H9 (cell line): ENCODE measurements at regions not wholly inside any gene's neighbourhood (a gene's known extent, or its start where the extent isn't known, plus 50 kb on each side); places are given as distances from the start of the nearest gene placed in this dataset.

ENCODE experiments used
- DNase-seq: peaks from one replicate; pipeline ENCODE4 v3.0.0-alpha.2; 2017
- H2AFZ ChIP-seq: one replicate; pipeline ENCODE4 v1.6.1; 2013; ENCODE audit warnings: mild to moderate bottlenecking, low read length, control low read depth, moderate library complexity
- H2AK5ac ChIP-seq: 2 replicates; pipeline ENCODE4 v1.6.1; 2013; ENCODE audit warnings: low read length, control low read depth, mixed read lengths; ENCODE audit not compliant: insufficient read length
- H2BK120ac ChIP-seq: one replicate; pipeline ENCODE4 v1.6.1; 2013; ENCODE audit warnings: low read depth, mild to moderate bottlenecking, low read length, control low read depth, inconsistent platforms; ENCODE audit not compliant: poor library complexity, severe bottlenecking
- H2BK12ac ChIP-seq: 2 replicates; pipeline ENCODE4 v1.6.1; 2013; ENCODE audit warnings: low read length, control low read depth, mixed read lengths, low read depth; ENCODE audit not compliant: insufficient read length
- H2BK15ac ChIP-seq: 2 replicates; pipeline ENCODE4 v1.6.1; 2013; ENCODE audit warnings: low read depth, low read length, control low read depth
- H2BK20ac ChIP-seq: one replicate; pipeline ENCODE4 v1.6.1; 2013; ENCODE audit warnings: low read depth, mild to moderate bottlenecking, low read length, control low read depth, inconsistent platforms; ENCODE audit not compliant: poor library complexity, severe bottlenecking
- H2BK5ac ChIP-seq: 2 replicates; pipeline ENCODE4 v1.6.1; 2013; ENCODE audit warnings: low read length, control low read depth, mixed read lengths; ENCODE audit not compliant: insufficient read length
- H3K14ac ChIP-seq: 2 replicates; pipeline ENCODE4 v1.6.1; 2013; ENCODE audit warnings: low read length, control low read depth; ENCODE audit not compliant: insufficient read depth
- H3K18ac ChIP-seq: 2 replicates; pipeline ENCODE4 v1.6.1; 2013; ENCODE audit warnings: low read depth, mild to moderate bottlenecking, mixed read lengths, low read length, control low read depth; ENCODE audit not compliant: insufficient read length
- H3K23ac ChIP-seq: 2 replicates; pipeline ENCODE4 v1.6.1; 2013; ENCODE audit warnings: low read length, control low read depth, mixed read lengths, low read depth; ENCODE audit not compliant: insufficient read length
- H3K23me2 ChIP-seq: 2 replicates; pipeline ENCODE4 v1.6.1; 2013; ENCODE audit warnings: low read depth, mild to moderate bottlenecking, mixed read lengths, low read length, control low read depth; ENCODE audit not compliant: insufficient read length, poor library complexity, severe bottlenecking
- H3K27ac ChIP-seq: 2 replicates; pipeline ENCODE4 v1.5.1; 2013; ENCODE audit warnings: low read length, control low read depth, mixed read lengths, low read depth; ENCODE audit not compliant: insufficient read length
- H3K27me3 ChIP-seq: 2 replicates; pipeline ENCODE4 v1.6.1; 2013; ENCODE audit warnings: low read length, control low read depth, inconsistent platforms; ENCODE audit not compliant: insufficient read depth
- H3K4ac ChIP-seq: 2 replicates; pipeline ENCODE4 v1.6.1; 2013; ENCODE audit warnings: low read depth, mild to moderate bottlenecking, control low read depth, inconsistent platforms, low read length, moderate library complexity
- H3K4me1 ChIP-seq: 2 replicates; pipeline ENCODE4 v1.6.1; 2013; ENCODE audit warnings: low read length, control low read depth, inconsistent platforms; ENCODE audit not compliant: insufficient read depth
- H3K4me2 ChIP-seq: 2 replicates; pipeline ENCODE4 v1.6.1; 2013; ENCODE audit warnings: low read length, control low read depth, mixed read lengths; ENCODE audit not compliant: insufficient read length, insufficient read depth
- H3K56ac ChIP-seq: 2 replicates; pipeline ENCODE4 v1.6.1; 2013; ENCODE audit warnings: low read depth, mild to moderate bottlenecking, mixed read lengths, low read length, control low read depth; ENCODE audit not compliant: insufficient read length
- H3K79me1 ChIP-seq: 2 replicates; pipeline ENCODE4 v1.6.1; 2013; ENCODE audit warnings: low read depth, mild to moderate bottlenecking, moderate library complexity, low read length, control low read depth, inconsistent platforms; ENCODE audit not compliant: insufficient read depth, poor library complexity, severe bottlenecking
- H3K79me2 ChIP-seq: 2 replicates; pipeline ENCODE4 v1.6.1; 2013; ENCODE audit warnings: low read length, control low read depth, inconsistent platforms; ENCODE audit not compliant: insufficient read depth
- H3K9ac ChIP-seq: 2 replicates; pipeline ENCODE4 v1.6.1; 2013; ENCODE audit warnings: low read length, control low read depth, mixed read lengths; ENCODE audit not compliant: insufficient read length; ENCODE audit errors: extremely low read depth
- H3K9me3 ChIP-seq: one replicate; pipeline ENCODE4 v1.6.1; 2013; ENCODE audit warnings: low read depth, low read length, inconsistent platforms; ENCODE audit not compliant: control insufficient read depth
- H3T11ph ChIP-seq: one replicate; pipeline ENCODE4 v1.6.1; 2013; ENCODE audit warnings: mild to moderate bottlenecking, low read length, control low read depth, inconsistent platforms
- H4K20me1 ChIP-seq: one replicate; pipeline ENCODE4 v1.6.1; 2013; ENCODE audit not compliant: control insufficient read depth, insufficient read length, insufficient read depth
- H4K5ac ChIP-seq: 2 replicates; pipeline ENCODE4 v1.6.1; 2013; ENCODE audit warnings: low read depth, mild to moderate bottlenecking, mixed read lengths, low read length, control low read depth; ENCODE audit not compliant: insufficient read length
- H4K8ac ChIP-seq: replicated peaks from 2 replicates; pipeline ENCODE4 v1.6.1; 2013; ENCODE audit warnings: low read length, control low read depth, mixed read lengths, low read depth; ENCODE audit not compliant: insufficient read length
- H4K91ac ChIP-seq: 2 replicates; pipeline ENCODE4 v1.6.1; 2013; ENCODE audit warnings: low read depth, mild to moderate bottlenecking, moderate library complexity, mixed read lengths, low read length, control low read depth; ENCODE audit not compliant: insufficient read length
- H3K27ac Mint-ChIP-seq, 3 experiments: 2 replicates in 2 of 3; 3 replicates in 1 of 3; pipeline ENCODE4 v1.8.0; 2020 to 2021; ENCODE audit warnings: mixed read lengths in 3 of 3, mild to moderate bottlenecking in 1 of 3, moderate library complexity in 1 of 3
- H3K27me3 Mint-ChIP-seq: 2 replicates; pipeline ENCODE4 v1.8.0; 2021; ENCODE audit warnings: low read depth, mild to moderate bottlenecking, moderate library complexity, mixed read lengths
- H3K36me3 Mint-ChIP-seq, 3 experiments: 2 replicates in 2 of 3; 3 replicates in 1 of 3; pipeline ENCODE4 v1.8.0; 2020 to 2021; ENCODE audit warnings: low read depth in 3 of 3, mixed read lengths in 3 of 3; ENCODE audit not compliant: insufficient read depth in 1 of 3
- H3K4me1 Mint-ChIP-seq, 2 experiments: 2 replicates each; pipeline ENCODE4 v1.8.0; 2020; ENCODE audit warnings: mixed read lengths in 2 of 2
- H3K4me3 Mint-ChIP-seq, 2 experiments: 2 replicates in 1 of 2; 3 replicates in 1 of 2; pipeline ENCODE4 v1.8.0; 2020 to 2021; ENCODE audit warnings: mild to moderate bottlenecking in 2 of 2, mixed read lengths in 2 of 2, moderate library complexity in 1 of 2
- H3K9me3 Mint-ChIP-seq, 2 experiments: 2 replicates in 1 of 2; 3 replicates in 1 of 2; pipeline ENCODE4 v1.8.0; 2020; ENCODE audit warnings: mild to moderate bottlenecking in 2 of 2, mixed read lengths in 2 of 2, moderate library complexity in 1 of 2
- WGBS: extraction: QIAGEN DNeasy Blood & Tissue Kit; methylation state at CpG from one replicate; pipeline ENCODE4 v1.1.7; 2013; ENCODE audit warnings: missing lambda C conversion rate, low lambda C conversion rate, mixed read lengths; ENCODE audit not compliant: insufficient read length; ENCODE audit errors: extremely low coverage; 5-methylcytosine and 5-hydroxymethylcytosine counted together
- TF ChIP-seq, protein P1 (sequence below): fragments of 200-600 bp; sonication (generic); conservative IDR thresholded peaks from 3 replicates; pipeline ENCODE4 v1.8.0; 2021; ENCODE audit warnings: antibody characterized with exemption, mild to moderate bottlenecking

DNA sequence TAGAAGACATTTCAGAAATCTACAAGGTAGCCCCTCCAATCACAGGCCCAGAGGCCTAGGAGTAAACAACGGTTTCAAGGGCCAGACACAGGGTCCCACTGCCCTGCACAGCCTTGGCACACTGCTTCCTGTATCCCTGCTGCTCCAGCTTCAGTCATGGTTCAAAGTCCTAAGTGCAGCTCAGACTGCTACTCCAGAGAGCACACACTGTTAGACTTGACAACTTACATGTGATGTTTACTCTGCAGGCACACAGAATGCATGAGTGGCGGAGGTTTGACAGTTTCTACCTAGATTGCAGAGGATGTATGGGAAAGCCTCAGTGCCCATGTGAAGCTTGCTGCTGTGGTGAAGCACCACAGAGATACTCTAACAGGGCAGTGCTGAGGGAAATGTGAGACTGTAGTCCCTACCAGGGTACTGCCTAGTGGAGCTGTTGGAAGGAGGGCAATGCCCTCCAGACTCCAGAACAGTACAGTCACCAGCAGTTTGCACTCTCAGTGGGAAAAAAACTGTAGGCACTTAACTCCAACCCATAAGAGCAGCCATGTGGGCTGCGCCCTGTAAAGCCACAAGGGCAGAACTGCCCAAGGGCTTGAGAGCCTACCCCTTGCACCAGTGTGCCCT lies 270.0 kb downstream of the ZWINT start:
- no peak overlapping the region for H2AFZ ChIP-seq
- H3T11ph ChIP-seq = no peak overlapping the region
- no peaks in the 10 kb centered on the region for H3K79me1 ChIP-seq
- H3K56ac ChIP-seq = no peak overlapping the region
- no peaks in the 10 kb centered on the region for H3K4me1 ChIP-seq
- TF ChIP-seq, protein P1, sequence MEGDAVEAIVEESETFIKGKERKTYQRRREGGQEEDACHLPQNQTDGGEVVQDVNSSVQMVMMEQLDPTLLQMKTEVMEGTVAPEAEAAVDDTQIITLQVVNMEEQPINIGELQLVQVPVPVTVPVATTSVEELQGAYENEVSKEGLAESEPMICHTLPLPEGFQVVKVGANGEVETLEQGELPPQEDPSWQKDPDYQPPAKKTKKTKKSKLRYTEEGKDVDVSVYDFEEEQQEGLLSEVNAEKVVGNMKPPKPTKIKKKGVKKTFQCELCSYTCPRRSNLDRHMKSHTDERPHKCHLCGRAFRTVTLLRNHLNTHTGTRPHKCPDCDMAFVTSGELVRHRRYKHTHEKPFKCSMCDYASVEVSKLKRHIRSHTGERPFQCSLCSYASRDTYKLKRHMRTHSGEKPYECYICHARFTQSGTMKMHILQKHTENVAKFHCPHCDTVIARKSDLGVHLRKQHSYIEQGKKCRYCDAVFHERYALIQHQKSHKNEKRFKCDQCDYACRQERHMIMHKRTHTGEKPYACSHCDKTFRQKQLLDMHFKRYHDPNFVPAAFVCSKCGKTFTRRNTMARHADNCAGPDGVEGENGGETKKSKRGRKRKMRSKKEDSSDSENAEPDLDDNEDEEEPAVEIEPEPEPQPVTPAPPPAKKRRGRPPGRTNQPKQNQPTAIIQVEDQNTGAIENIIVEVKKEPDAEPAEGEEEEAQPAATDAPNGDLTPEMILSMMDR = no peak
- no peak overlapping the region for H3K4me3 Mint-ChIP-seq
- H3K9ac ChIP-seq = no peak overlapping the region
- H4K5ac ChIP-seq = no peak overlapping the region
- no peak overlapping the region for H2BK120ac ChIP-seq
- H3K23me2 ChIP-seq = no peaks in the 10 kb centered on the region
- H3K27me3 Mint-ChIP-seq = no peaks in the 10 kb centered on the region; the same call in none of the 2 replicates
- H3K9me3 Mint-ChIP-seq = peaks cover 28 to 35% of the 10 kb centered on the region in 2 experiments
- no peaks in the 10 kb centered on the region for H3K79me2 ChIP-seq
- H3K4me1 Mint-ChIP-seq = 0 out of 4 replicates have a peak, but pooled peaks cover 0 to 3% of the 10 kb centered on the region in 2 experiments
- no peak overlapping the region for H2BK20ac ChIP-seq
- no peaks in the 10 kb centered on the region for H3K27me3 ChIP-seq
- H3K36me3 Mint-ChIP-seq = peaks cover 7 to 30% (median 14%) of the 10 kb centered on the region in 3 experiments
- no peak overlapping the region for H3K23ac ChIP-seq
- no peak overlapping the region for H3K27ac ChIP-seq
- H2AK5ac ChIP-seq = no peak overlapping the region
- no peaks in the 10 kb centered on the region for H4K20me1 ChIP-seq
- H3K4ac ChIP-seq = no peak overlapping the region
- no CpG with 5 or more reads among the region's 3 CpGs for WGBS
- H3K9me3 ChIP-seq = no peaks in the 10 kb centered on the region
- H4K8ac ChIP-seq = no peak overlapping the region
- no peak for DNase-seq
- H3K27ac Mint-ChIP-seq = no peak overlapping the region
- H3K4me2 ChIP-seq = no peak overlapping the region
- H2BK5ac ChIP-seq = no peak overlapping the region
- no peak overlapping the region for H3K18ac ChIP-seq
- H4K91ac ChIP-seq = no peak overlapping the region
- H2BK12ac ChIP-seq = no peak overlapping the region
- H2BK15ac ChIP-seq = no peak overlapping the region
- no peak overlapping the region for H3K14ac ChIP-seq
